ENCODE measurements at regions not wholly inside any gene's neighbourhood (a gene's known extent, or its start where the extent isn't known, plus 50 kb on each side); places are given as distances from the start of the nearest gene placed in this dataset.
"Not testable (repeated sequence)": the region's sequence is repeated elsewhere in the genome, so short reads cannot be mapped to it uniquely, and the experiment has no call there.

- Histone ChIP-seq H3K27ac (no peak overlapping the region), H3K36me3 (no peaks in the 10 kb centered on the region), H3K4me3 (ENCODE audit: low read depth, low read length) (no peak overlapping the region), H3K27me3 (ENCODE audit: insufficient read depth, low read depth, severe bottlenecking) (peaks cover 5% of the 10 kb centered on the region), H3K9me3 (ENCODE audit: severe bottlenecking) (no peaks in the 10 kb centered on the region)
- no peak for DNase-seq
- no peak for TF ChIP-seq CTCF (IDR thresholded peaks at IDR 0.05; ENCODE audit: low read depth, low read length)
Observed at GRCh38 chr2:65576861-65577601, 144.6 kb upstream of the SPRED2 start.

- Histone ChIP-seq H3K27ac (no peak overlapping the region), H3K9me3 (ENCODE audit: severe bottlenecking) (no peaks in the 10 kb centered on the region)
- TF ChIP-seq CTCF (IDR thresholded peaks at IDR 0.05; ENCODE audit: low read depth, low read length): no peak
Observed at GRCh38 chr2:65576278-65576677, 143.9 kb upstream of the SPRED2 start.

DNA sequence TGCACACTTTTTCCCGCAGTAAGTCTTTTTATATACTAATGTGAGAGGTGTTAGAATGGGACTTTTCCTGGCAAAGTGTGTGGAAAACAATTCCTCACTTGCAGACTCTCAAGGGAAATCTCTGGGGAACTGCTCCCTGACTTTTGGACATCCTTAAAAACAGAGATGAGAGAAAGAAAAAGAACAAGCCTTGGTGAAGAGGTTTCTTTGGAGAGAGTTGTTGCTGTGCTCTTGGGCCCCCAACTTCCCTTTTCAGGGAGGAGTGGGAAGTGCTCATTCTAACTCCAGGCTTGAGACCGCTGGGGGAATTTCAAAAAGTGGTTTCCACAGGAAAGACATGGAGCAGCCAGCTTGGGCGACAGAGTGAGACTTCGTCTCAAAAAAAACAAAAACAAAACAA is 142.6 kb upstream of the SPRED2 start:
- DNase-seq: no peak
- peaks cover 5% of the 10 kb centered on the region for H3K27me3 ChIP-seq (ENCODE audit: insufficient read depth, low read depth, severe bottlenecking)
- H3K4me3 ChIP-seq (ENCODE audit: low read depth, low read length): no peak overlapping the region
- no peaks in the 10 kb centered on the region for H3K9me3 ChIP-seq (ENCODE audit: severe bottlenecking)
- no peak for TF ChIP-seq CTCF (IDR thresholded peaks at IDR 0.05; ENCODE audit: low read depth, low read length)
- no peaks in the 10 kb centered on the region for H3K36me3 ChIP-seq
- no peak overlapping the region for H3K27ac ChIP-seq

More at GRCh38 chr2:65576278-65576677, 143.9 kb upstream of the SPRED2 start:
- Histone ChIP-seq H3K36me3 (no peaks in the 10 kb centered on the region), H3K27me3 (ENCODE audit: insufficient read depth, low read depth, severe bottlenecking) (peaks cover 5% of the 10 kb centered on the region), H3K4me3 (ENCODE audit: low read depth, low read length) (no peak overlapping the region)
- DNase-seq: no peak

DNA sequence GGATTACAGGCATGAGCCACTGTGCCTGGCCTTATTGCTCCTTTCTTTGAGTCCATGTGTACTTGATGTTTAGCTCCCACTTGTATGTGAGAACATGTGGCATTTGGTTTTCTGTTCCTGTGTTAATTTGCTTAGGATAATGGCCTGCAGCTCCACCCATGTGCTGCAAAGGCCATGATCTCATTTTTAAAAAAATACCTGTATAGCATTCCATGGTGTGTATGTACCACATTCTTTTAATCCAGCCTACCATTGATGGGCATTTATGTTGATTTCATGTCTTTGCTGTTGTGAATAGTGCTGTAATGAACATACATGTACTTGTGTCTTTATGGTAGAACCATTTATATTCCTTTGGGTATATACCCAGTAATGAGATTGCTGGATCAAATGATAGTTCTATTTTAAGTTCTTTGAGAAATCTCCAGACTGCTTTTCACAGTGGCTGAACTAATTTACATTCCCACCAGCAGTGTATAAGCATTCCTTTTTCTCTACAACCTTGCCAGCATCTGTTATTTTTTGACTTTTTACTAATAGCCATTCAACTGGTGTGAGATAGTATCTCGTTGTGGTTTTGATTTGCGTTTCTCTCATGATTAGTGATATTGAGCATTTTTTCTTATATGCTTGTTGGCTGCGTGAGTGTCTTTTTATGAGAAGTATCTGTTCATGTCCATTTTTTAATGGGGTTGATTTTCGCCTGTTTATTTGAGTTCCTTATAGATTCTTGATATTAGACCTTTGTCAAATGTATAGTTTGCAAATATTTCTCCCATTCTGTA is 136.4 kb upstream of the SPRED2 start:
- not testable (repeated sequence) for H3K4me3 ChIP-seq (ENCODE audit: low read depth, low read length); H3K9me3 ChIP-seq (ENCODE audit: severe bottlenecking); H3K27ac ChIP-seq; H3K27me3 ChIP-seq (ENCODE audit: insufficient read depth, low read depth, severe bottlenecking); DNase-seq; H3K36me3 ChIP-seq

DNA sequence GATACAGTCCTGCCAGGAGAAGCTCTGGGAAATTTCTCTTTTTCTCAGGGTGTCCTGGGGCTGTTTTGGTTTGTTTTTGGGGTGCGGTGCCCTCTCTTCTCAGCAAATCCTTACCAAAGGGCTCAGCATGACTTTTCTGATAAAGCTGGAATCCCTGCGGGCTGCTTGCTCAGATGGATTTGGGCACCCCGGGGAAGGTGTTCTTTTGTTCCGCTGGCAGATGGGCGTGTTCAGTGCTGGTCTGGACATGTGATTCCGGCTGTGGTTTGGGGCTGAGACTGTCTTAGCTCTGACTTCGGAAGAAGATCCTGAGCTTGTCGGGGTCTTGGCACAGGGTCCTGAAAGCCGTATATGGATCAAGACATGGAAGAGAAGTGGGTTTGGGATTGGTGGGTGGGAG is 134.2 kb upstream of the SPRED2 start:
- Histone ChIP-seq H3K9me3 (ENCODE audit: severe bottlenecking) (no peaks in the 10 kb centered on the region), H3K27me3 (ENCODE audit: insufficient read depth, low read depth, severe bottlenecking) (no peaks in the 10 kb centered on the region), H3K36me3 (no peaks in the 10 kb centered on the region), H3K27ac (no peak overlapping the region), H3K4me3 (ENCODE audit: low read depth, low read length) (no peak overlapping the region)
- no peak for TF ChIP-seq CTCF (IDR thresholded peaks at IDR 0.05; ENCODE audit: low read depth, low read length)
- no peak for DNase-seq

DNA sequence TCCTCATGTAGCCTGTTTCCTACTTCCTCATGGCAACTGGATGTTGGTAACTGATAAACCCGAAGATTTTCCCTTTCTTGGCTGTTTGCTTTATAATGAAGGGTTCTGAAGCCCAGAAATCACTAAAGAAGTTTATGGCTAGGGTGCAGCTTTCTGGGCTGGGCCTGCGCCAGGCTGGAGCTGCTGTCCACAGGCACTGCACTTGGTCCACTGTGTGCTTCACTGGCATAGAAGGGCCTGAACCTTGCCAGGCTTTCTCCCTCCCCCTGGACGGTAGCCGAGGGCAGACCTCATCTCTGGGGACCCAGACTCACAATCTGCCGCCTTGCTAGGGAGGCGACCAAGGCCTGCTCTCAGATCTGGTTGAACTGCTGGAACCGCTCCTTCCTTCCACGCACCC is 133.3 kb upstream of the SPRED2 start:
- Histone ChIP-seq H3K27me3 (ENCODE audit: insufficient read depth, low read depth, severe bottlenecking) (no peaks in the 10 kb centered on the region), H3K27ac (no peak overlapping the region)

More for the DNA sequence above, 133.3 kb upstream of the SPRED2 start:
- TF ChIP-seq CTCF (IDR thresholded peaks at IDR 0.05; ENCODE audit: low read depth, low read length): no peak
- H3K9me3 ChIP-seq (ENCODE audit: severe bottlenecking): no peaks in the 10 kb centered on the region
- DNase-seq: no peak
- H3K36me3 ChIP-seq: no peaks in the 10 kb centered on the region
- H3K4me3 ChIP-seq (ENCODE audit: low read depth, low read length): no peak overlapping the region

Measured in WERI-Rb-1 (cell line).